GM12874 (cell line): ENCODE measurements at regions not wholly inside any gene's neighbourhood (a gene's known extent, or its start where the extent isn't known, plus 50 kb on each side); places are given as distances from the start of the nearest gene placed in this dataset.

Experiments
- CTCF ChIP-seq: IDR thresholded peaks from 2 replicates; pipeline ENCODE4 v1.5.1; 2011; ENCODE audit warnings: low read depth, mild to moderate bottlenecking, control low read depth, low read length, moderate library complexity; ENCODE audit not compliant: insufficient read depth

- TF ChIP-seq CTCF: no peak
Observed at GRCh38 chr5:167752936-167753335, 538.5 kb upstream of the WWC1 start.

GRCh38 chr5:167753725-167754490 is 537.5 kb upstream of the WWC1 start:
- no peak for TF ChIP-seq CTCF

GRCh38 chr5:167754501-167755021 is 536.9 kb upstream of the WWC1 start:
- TF ChIP-seq CTCF: no peak

- TF ChIP-seq CTCF: no peak
Observed at GRCh38 chr5:167755420-167755819, 536.0 kb upstream of the WWC1 start.

- TF ChIP-seq CTCF: no peak
Observed at GRCh38 chr5:167759057-167759821, 532.2 kb upstream of the WWC1 start.

GRCh38 chr5:167763772-167764171 is 527.7 kb upstream of the WWC1 start:
- no peak for TF ChIP-seq CTCF

- no peak for TF ChIP-seq CTCF
Observed at GRCh38 chr5:167764641-167765289, 526.7 kb upstream of the WWC1 start.
